ENCODE measurements at regions not wholly inside any gene's neighbourhood (a gene's known extent, or its start where the extent isn't known, plus 50 kb on each side); places are given as distances from the start of the nearest gene placed in this dataset.

GRCh38 chr5:143938230-143938629 lies 126.3 kb downstream of the HMHB1 start:
- Mint-ChIP-seq H3K36me3 (ENCODE audit: low read depth) (peaks cover 4% of the 10 kb centered on the region), H3K4me1 (no peaks in the 10 kb centered on the region), H3K27me3 (no peaks in the 10 kb centered on the region), H3K27ac (no peak overlapping the region), H3K4me3 (no peak overlapping the region)
- no peak for ATAC-seq
- DNase-seq = no peak
- H3K9me3 ChIP-seq (ENCODE audit: control insufficient read depth, low read length, poor library complexity, severe bottlenecking) = no peaks in the 10 kb centered on the region

GRCh38 chr5:143946837-143947236 lies 134.9 kb downstream of the HMHB1 start:
- Mint-ChIP-seq H3K4me3 (no peak overlapping the region), H3K4me1 (no peaks in the 10 kb centered on the region), H3K27ac (no peak overlapping the region)

DNA sequence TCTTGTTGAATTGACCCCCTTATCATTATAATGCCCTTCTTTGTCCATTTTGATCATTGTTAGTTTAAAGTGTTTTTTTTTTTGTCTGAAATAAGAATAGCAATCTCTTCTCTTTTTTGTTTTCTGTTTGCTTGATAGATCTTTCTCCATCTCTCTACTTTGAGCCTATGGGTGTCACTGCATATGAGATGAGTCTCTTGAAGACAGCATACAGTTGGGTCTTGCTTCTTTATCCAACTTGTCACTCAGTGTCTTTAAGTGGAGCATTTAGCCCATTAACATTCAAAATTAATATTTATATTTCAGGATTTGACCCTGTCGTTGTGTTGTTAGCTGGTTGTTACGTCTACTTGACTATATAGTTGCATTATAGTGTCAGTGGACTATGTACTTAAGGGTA lies 135.4 kb downstream of the HMHB1 start:
- peaks cover 6% of the 10 kb centered on the region for H3K36me3 Mint-ChIP-seq (ENCODE audit: low read depth)
- H3K9me3 ChIP-seq (ENCODE audit: control insufficient read depth, low read length, poor library complexity, severe bottlenecking) = no peaks in the 10 kb centered on the region
- no peaks in the 10 kb centered on the region for H3K4me1 Mint-ChIP-seq
- H3K4me3 Mint-ChIP-seq = no peak overlapping the region
- H3K27ac Mint-ChIP-seq = no peak overlapping the region
- ATAC-seq = no peak
- no peak for DNase-seq
- no peaks in the 10 kb centered on the region for H3K27me3 Mint-ChIP-seq

More at GRCh38 chr5:143946837-143947236, 134.9 kb downstream of the HMHB1 start:
- no peaks in the 10 kb centered on the region for H3K9me3 ChIP-seq (ENCODE audit: control insufficient read depth, low read length, poor library complexity, severe bottlenecking)
- Mint-ChIP-seq H3K27me3 (no peaks in the 10 kb centered on the region), H3K36me3 (ENCODE audit: low read depth) (peaks cover 6% of the 10 kb centered on the region)
- DNase-seq = no peak
- no peak for ATAC-seq

DNA sequence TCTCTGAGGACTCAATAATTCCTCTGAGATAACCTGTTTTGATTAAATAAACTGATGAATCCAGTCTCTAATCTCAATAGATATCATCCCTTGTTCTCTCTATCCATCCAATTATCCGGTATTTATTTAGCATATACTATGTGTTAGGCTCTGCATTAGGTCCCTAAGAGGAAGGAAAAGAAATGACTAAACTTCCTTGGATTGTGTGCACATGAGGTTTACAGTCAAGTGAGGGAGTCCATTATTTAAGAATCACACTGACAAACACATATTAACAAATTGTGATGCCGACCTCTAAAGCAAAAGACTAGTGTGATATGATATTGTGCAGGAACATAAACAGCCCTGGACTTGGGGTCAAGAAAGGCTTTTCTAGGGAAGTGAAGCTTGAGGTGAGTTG lies 140.8 kb downstream of the HMHB1 start:
- DNase-seq = no peak
- Mint-ChIP-seq H3K27me3 (peaks cover 5% of the 10 kb centered on the region), H3K4me3 (no peak overlapping the region), H3K4me1 (no peaks in the 10 kb centered on the region), H3K27ac (no peak overlapping the region), H3K36me3 (ENCODE audit: low read depth) (peaks cover 11% of the 10 kb centered on the region)
- no peaks in the 10 kb centered on the region for H3K9me3 ChIP-seq (ENCODE audit: control insufficient read depth, low read length, poor library complexity, severe bottlenecking)
- ATAC-seq = no peak

- H3K27ac Mint-ChIP-seq = no peak overlapping the region
- no peaks in the 10 kb centered on the region for H3K4me1 Mint-ChIP-seq
- H3K27me3 Mint-ChIP-seq = peaks cover 10% of the 10 kb centered on the region
- H3K9me3 ChIP-seq (ENCODE audit: control insufficient read depth, low read length, poor library complexity, severe bottlenecking) = no peaks in the 10 kb centered on the region
- H3K36me3 Mint-ChIP-seq (ENCODE audit: low read depth) = peaks cover 16% of the 10 kb centered on the region
- H3K4me3 Mint-ChIP-seq = no peak overlapping the region
- no peak for ATAC-seq
- no peak for DNase-seq
Observed at GRCh38 chr5:143953851-143954250, 141.9 kb downstream of the HMHB1 start.

GRCh38 chr5:143955141-143955540 lies 143.2 kb downstream of the HMHB1 start:
- peaks cover 10% of the 10 kb centered on the region for H3K36me3 Mint-ChIP-seq (ENCODE audit: low read depth)
- DNase-seq = no peak
- no peaks in the 10 kb centered on the region for H3K4me1 Mint-ChIP-seq
- H3K4me3 Mint-ChIP-seq = no peak overlapping the region
- peaks cover 10% of the 10 kb centered on the region for H3K27me3 Mint-ChIP-seq
- ATAC-seq = no peak
- H3K9me3 ChIP-seq (ENCODE audit: control insufficient read depth, low read length, poor library complexity, severe bottlenecking) = no peaks in the 10 kb centered on the region
- no peak overlapping the region for H3K27ac Mint-ChIP-seq

DNA sequence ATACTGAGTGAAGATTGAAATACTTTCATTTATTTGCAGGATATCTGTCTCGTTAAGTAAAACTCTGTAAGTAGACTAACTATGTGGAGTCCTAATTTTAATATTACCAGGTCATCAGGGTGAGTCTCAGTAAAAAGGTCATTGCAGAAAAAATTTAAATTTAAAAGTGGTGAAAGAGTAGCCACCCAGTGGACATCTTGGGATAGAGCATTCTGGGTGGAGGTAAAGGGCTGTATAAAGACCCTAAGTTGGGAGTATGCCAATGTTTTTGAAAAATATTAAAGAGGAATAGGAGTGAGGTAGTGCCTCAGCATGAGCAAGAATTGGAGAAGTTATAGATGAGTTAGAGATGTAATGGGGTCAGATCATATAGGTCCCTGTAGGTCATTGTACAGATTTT lies 145.5 kb downstream of the HMHB1 start:
- Mint-ChIP-seq H3K27me3 (peaks cover 10% of the 10 kb centered on the region), H3K4me1 (no peaks in the 10 kb centered on the region), H3K27ac (no peak overlapping the region), H3K4me3 (no peak overlapping the region), H3K36me3 (ENCODE audit: low read depth) (peaks cover 10% of the 10 kb centered on the region)
- ATAC-seq (no peak), DNase-seq (no peak)
- no peaks in the 10 kb centered on the region for H3K9me3 ChIP-seq (ENCODE audit: control insufficient read depth, low read length, poor library complexity, severe bottlenecking)

GRCh38 chr5:143962201-143962600 lies 150.2 kb downstream of the HMHB1 start:
- ATAC-seq = no peak
- Mint-ChIP-seq H3K4me1 (no peaks in the 10 kb centered on the region), H3K27me3 (peaks cover 5% of the 10 kb centered on the region), H3K27ac (no peak overlapping the region), H3K4me3 (no peak overlapping the region), H3K36me3 (ENCODE audit: low read depth) (peaks cover 5% of the 10 kb centered on the region)
- DNase-seq = no peak
- no peaks in the 10 kb centered on the region for H3K9me3 ChIP-seq (ENCODE audit: control insufficient read depth, low read length, poor library complexity, severe bottlenecking)

GRCh38 chr5:143964919-143965318 lies 153.0 kb downstream of the HMHB1 start:
- H3K4me1 Mint-ChIP-seq = no peaks in the 10 kb centered on the region

DNA sequence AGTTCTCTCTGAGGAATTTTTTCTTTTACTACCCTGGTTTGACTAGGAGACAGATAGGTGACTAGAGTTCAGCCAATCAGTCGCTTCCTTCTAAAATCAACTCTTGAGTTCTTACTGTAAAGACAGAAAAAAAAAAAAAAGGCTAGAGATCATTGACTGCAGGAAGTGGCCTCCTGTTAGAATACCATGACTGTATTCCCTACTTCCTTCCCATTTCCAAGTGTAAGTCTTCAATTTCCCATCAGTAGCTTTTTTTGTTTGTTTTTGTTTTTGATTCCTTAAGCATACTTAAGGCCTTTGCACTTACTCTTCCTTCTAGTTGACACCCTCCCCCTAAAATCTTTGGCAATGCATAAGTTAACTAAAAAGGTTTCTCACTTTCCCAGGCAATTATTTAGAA lies 154.3 kb downstream of the HMHB1 start:
- no peaks in the 10 kb centered on the region for H3K9me3 ChIP-seq (ENCODE audit: control insufficient read depth, low read length, poor library complexity, severe bottlenecking)
- Mint-ChIP-seq H3K27ac (no peak overlapping the region), H3K27me3 (peaks cover 23% of the 10 kb centered on the region), H3K4me3 (no peak overlapping the region), H3K4me1 (no peaks in the 10 kb centered on the region), H3K36me3 (ENCODE audit: low read depth) (peaks cover 2% of the 10 kb centered on the region)
- ATAC-seq (no peak), DNase-seq (no peak)

More at GRCh38 chr5:143964919-143965318, 153.0 kb downstream of the HMHB1 start:
- H3K9me3 ChIP-seq (ENCODE audit: control insufficient read depth, low read length, poor library complexity, severe bottlenecking) = no peaks in the 10 kb centered on the region
- ATAC-seq = no peak
- Mint-ChIP-seq H3K27ac (no peak overlapping the region), H3K27me3 (peaks cover 11% of the 10 kb centered on the region), H3K36me3 (ENCODE audit: low read depth) (no peaks in the 10 kb centered on the region), H3K4me3 (no peak overlapping the region)
- no peak for DNase-seq

GRCh38 chr5:143968071-143968878 lies 156.3 kb downstream of the HMHB1 start:
- ATAC-seq (no peak), DNase-seq (no peak)
- H3K27me3 Mint-ChIP-seq = peaks cover 34% of the 10 kb centered on the region
- H3K36me3 Mint-ChIP-seq (ENCODE audit: low read depth) = peaks cover 2% of the 10 kb centered on the region
- H3K27ac Mint-ChIP-seq = no peak overlapping the region
- no peak overlapping the region for H3K4me3 Mint-ChIP-seq
- no peaks in the 10 kb centered on the region for H3K9me3 ChIP-seq (ENCODE audit: control insufficient read depth, low read length, poor library complexity, severe bottlenecking)
- H3K4me1 Mint-ChIP-seq = no peaks in the 10 kb centered on the region

DNA sequence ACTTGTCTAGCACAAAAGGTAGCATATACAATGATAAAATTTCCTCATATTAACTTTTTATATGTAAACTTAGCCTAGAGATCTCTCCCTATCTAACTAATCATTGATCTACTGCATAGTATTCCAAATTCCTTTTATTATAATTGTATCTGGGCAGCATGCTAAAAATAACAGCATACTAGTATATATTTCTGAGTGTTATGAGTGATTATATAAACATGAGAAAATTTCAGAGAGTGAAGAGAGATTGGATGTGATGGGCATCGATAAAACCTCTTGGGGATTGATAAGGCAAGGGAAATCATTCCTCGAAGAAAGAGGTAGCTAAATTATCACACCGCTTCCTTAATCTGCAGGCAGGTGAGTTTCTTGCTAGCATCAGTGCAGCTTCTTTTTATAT lies 158.2 kb downstream of the HMHB1 start:
- no peak for DNase-seq

GRCh38 chr5:143972068-143972467 lies 160.1 kb downstream of the HMHB1 start:
- H3K9me3 ChIP-seq (ENCODE audit: control insufficient read depth, low read length, poor library complexity, severe bottlenecking) = no peaks in the 10 kb centered on the region
- Mint-ChIP-seq H3K4me3 (no peak overlapping the region), H3K36me3 (ENCODE audit: low read depth) (peaks cover 2% of the 10 kb centered on the region), H3K4me1 (no peaks in the 10 kb centered on the region), H3K27ac (no peak overlapping the region), H3K27me3 (peaks cover 41% of the 10 kb centered on the region)
- ATAC-seq (no peak), DNase-seq (no peak)

More for the DNA sequence above, 158.2 kb downstream of the HMHB1 start:
- Mint-ChIP-seq H3K27me3 (peaks cover 34% of the 10 kb centered on the region), H3K4me3 (no peak overlapping the region), H3K27ac (no peak overlapping the region), H3K36me3 (ENCODE audit: low read depth) (peaks cover 2% of the 10 kb centered on the region), H3K4me1 (no peaks in the 10 kb centered on the region)
- H3K9me3 ChIP-seq (ENCODE audit: control insufficient read depth, low read length, poor library complexity, severe bottlenecking) = no peaks in the 10 kb centered on the region
- no peak for ATAC-seq

DNA sequence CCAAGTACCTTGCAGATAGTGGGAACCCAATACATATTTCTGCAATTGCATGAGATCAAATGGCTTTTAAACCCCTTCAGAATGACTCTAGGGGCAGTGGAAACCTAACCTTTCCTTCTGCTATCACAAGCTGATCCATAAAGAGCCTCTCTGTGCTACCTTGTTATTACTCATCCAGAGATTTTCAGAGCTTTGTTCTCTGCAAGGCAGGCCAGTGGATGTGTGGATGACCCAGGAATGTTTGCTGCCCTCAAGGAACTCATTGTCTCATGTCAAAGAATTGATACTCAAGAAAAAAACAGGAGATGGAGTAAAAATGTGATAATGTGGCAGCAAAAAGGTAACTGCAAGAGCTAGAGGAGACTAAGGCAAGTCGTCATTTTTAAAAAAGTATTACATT lies 164.1 kb downstream of the HMHB1 start:
- H3K4me1 Mint-ChIP-seq = no peaks in the 10 kb centered on the region
- H3K36me3 Mint-ChIP-seq (ENCODE audit: low read depth) = peaks cover 1% of the 10 kb centered on the region
- peaks cover 20% of the 10 kb centered on the region for H3K27me3 Mint-ChIP-seq
- H3K4me3 Mint-ChIP-seq = no peak overlapping the region
- no peak for DNase-seq
- no peak overlapping the region for H3K27ac Mint-ChIP-seq
- no peaks in the 10 kb centered on the region for H3K9me3 ChIP-seq (ENCODE audit: control insufficient read depth, low read length, poor library complexity, severe bottlenecking)
- no peak for ATAC-seq

Data from T-helper 17 cell (primary cell).